Ovary (tissue), 7 donors: ENCODE measurements at regions not wholly inside any gene's neighbourhood (a gene's known extent, or its start where the extent isn't known, plus 50 kb on each side); places are given as distances from the start of the nearest gene placed in this dataset.

Source experiments
- DNase-seq, 5 donors: peaks; one replicate each; pipeline ENCODE4 v3.0.0-alpha.2; 2019 to 2020
- H3K27ac ChIP-seq, 2 donors: fragments of 200-600 bp; one replicate each; pipeline versions ENCODE4 v1.5.1 to v1.8.0; 2019 to 2022
- H3K27me3 ChIP-seq: fragments of 200-600 bp; one replicate; pipeline ENCODE4 v1.8.0; 2022
- H3K36me3 ChIP-seq: fragments of 200-600 bp; sonication (generic); one replicate; pipeline ENCODE4 v1.5.1; 2019
- H3K4me1 ChIP-seq: one replicate; pipeline ENCODE4 v1.8.1; 2013; ENCODE audit warnings: mild to moderate bottlenecking, moderate library complexity; ENCODE audit not compliant: insufficient read depth
- H3K4me3 ChIP-seq: fragments of 200-600 bp; sonication (generic); one replicate; pipeline ENCODE4 v1.5.1; 2017
- H3K9me3 ChIP-seq, 2 donors: fragments of 200-600 bp in 1 of 2; sonication (generic) in 1 of 2; one replicate each; pipeline versions ENCODE4 v1.5.1 to v1.8.1; 2013 to 2019; ENCODE audit warnings: mild to moderate bottlenecking in 1 of 2, moderate library complexity in 1 of 2
- CTCF ChIP-seq, 3 donors: fragments of 450-650 bp in 2 of 3; fragments of 200-600 bp in 1 of 3; IDR thresholded peaks; one replicate each; pipeline versions ENCODE4 v1.5.1 to v1.8.0; 2016 to 2022; ENCODE audit warnings: antibody characterized with exemption in 3 of 3, mild to moderate bottlenecking in 1 of 3
- EP300 ChIP-seq: sonication (generic); formaldehyde crosslinking; IDR thresholded peaks from one replicate; pipeline ENCODE4 v1.6.1; 2017; ENCODE audit warnings: antibody characterized with exemption
- POLR2A ChIP-seq: fragments of 450-650 bp; IDR thresholded peaks from one replicate; pipeline ENCODE4 v1.6.1; 2017; ENCODE audit warnings: antibody characterized with exemption, mild to moderate bottlenecking, moderate library complexity
- WGBS, 3 donors: extraction: QIAGEN DNeasy Blood & Tissue Kit in 1 of 3; methylation state at CpG; one replicate each; pipeline versions ENCODE4 v1.1.5 to v1.1.7; 2013 to 2017; 5-methylcytosine and 5-hydroxymethylcytosine counted together
- intact Hi-C, 4 donors: fragments of 100-400 bp; cut with DNase I; formaldehyde crosslinking; loops; one replicate each; pipeline versions ENCODE4 v1.11.0 to v1.15.1; 2022 to 2023
- donor health status: DM: no; HTN: no; CAD: no; lungs with moderate emphysema.
- donor health status: DM: no; HTN: no; CAD: no.
- donor health status: Bipolar disorder and iron deficiency.
- donor health status: DM: no; HTN: no; CAD: no.
- donor health status: DM: yes; HTN: yes; CAD: no.

- WGBS, 3 donors, result 46 to 61% (median 53%) methylated on average over 2 of the region's 2 CpGs
Measured at GRCh38 chr4:60619531-60620305, 580.4 kb upstream of the ADGRL3 start.

GRCh38 chr4:60637976-60638375, 562.1 kb upstream of the ADGRL3 start:
- no peak for DNase-seq
- TF ChIP-seq EP300 (no peak), CTCF (IDR thresholded peaks at IDR 0.05) (no peak), POLR2A (no peak)
- no peak overlapping the region for H3K4me3 ChIP-seq
- H3K27me3 ChIP-seq, result no peaks in the 10 kb centered on the region
- no peaks in the 10 kb centered on the region for H3K9me3 ChIP-seq
- 77 to 81% (median 80%) methylated on average over 2 of the region's 2 CpGs for WGBS, 3 donors
- H3K4me1 ChIP-seq, result no peaks in the 10 kb centered on the region
- no peaks in the 10 kb centered on the region for H3K36me3 ChIP-seq
- no peak overlapping the region for H3K27ac ChIP-seq
- intact Hi-C loops, result no loop called here

More at GRCh38 chr4:60619531-60620305, 580.4 kb upstream of the ADGRL3 start:
- Histone ChIP-seq H3K4me1 (no peaks in the 10 kb centered on the region), H3K36me3 (no peaks in the 10 kb centered on the region), H3K27me3 (no peaks in the 10 kb centered on the region), H3K9me3 (no peaks in the 10 kb centered on the region), H3K27ac (no peak overlapping the region), H3K4me3 (no peak overlapping the region)
- intact Hi-C loops, result no loop called here
- no peak for DNase-seq
- TF ChIP-seq EP300 (no peak), CTCF (IDR thresholded peaks at IDR 0.05) (no peak), POLR2A (no peak)

GRCh38 chr4:60648774-60649173, 551.4 kb upstream of the ADGRL3 start:
- no peaks in the 10 kb centered on the region for H3K27me3 ChIP-seq
- TF ChIP-seq POLR2A, result no peak
- TF ChIP-seq EP300, result no peak
- no peak for DNase-seq
- no peaks in the 10 kb centered on the region for H3K4me1 ChIP-seq
- no peak overlapping the region for H3K27ac ChIP-seq
- intact Hi-C loops, result no loop called here
- H3K4me3 ChIP-seq, result no peak overlapping the region
- H3K36me3 ChIP-seq, result no peaks in the 10 kb centered on the region
- H3K9me3 ChIP-seq, result no peaks in the 10 kb centered on the region
- 71 to 88% (median 86%) methylated on average over 2 of the region's 2 CpGs for WGBS, 3 donors

- Histone ChIP-seq H3K4me1 (peaks cover 1% of the 10 kb centered on the region), H3K4me3 (no peak overlapping the region), H3K9me3 (no peaks in the 10 kb centered on the region), H3K27ac (no peak overlapping the region), H3K36me3 (no peaks in the 10 kb centered on the region), H3K27me3 (no peaks in the 10 kb centered on the region)
- intact Hi-C loops, result no loop called here
- TF ChIP-seq CTCF (IDR thresholded peaks at IDR 0.05) (no peak), EP300 (no peak)
- no peak for DNase-seq
Measured at GRCh38 chr4:60652933-60653332, 547.2 kb upstream of the ADGRL3 start.

GRCh38 chr4:60655356-60655755, 544.8 kb upstream of the ADGRL3 start:
- DNase-seq, result no peak
- Histone ChIP-seq H3K4me3 (no peak overlapping the region), H3K27me3 (no peaks in the 10 kb centered on the region), H3K27ac (no peak overlapping the region), H3K4me1 (peaks cover 1% of the 10 kb centered on the region), H3K9me3 (no peaks in the 10 kb centered on the region), H3K36me3 (no peaks in the 10 kb centered on the region)
- intact Hi-C loops, result no loop called here
- no peak for TF ChIP-seq EP300
- TF ChIP-seq CTCF (IDR thresholded peaks at IDR 0.05), result no peak
- TF ChIP-seq POLR2A, result no peak
